ENCODE measurements at regions not wholly inside any gene's neighbourhood (a gene's known extent, or its start where the extent isn't known, plus 50 kb on each side); places are given as distances from the start of the nearest gene placed in this dataset.
"Not testable (repeated sequence)": the region's sequence is repeated elsewhere in the genome, so short reads cannot be mapped to it uniquely, and the experiment has no call there.

- DNase-seq (ENCODE audit: low read depth): not testable (repeated sequence)
These were observed 88.5 kb upstream of the RANBP6 start for GRCh38 chr9:6103911-6104310.

GRCh38 chr9:6102336-6102987 lies 87.0 kb upstream of the RANBP6 start:
- DNase-seq (ENCODE audit: low read depth): not testable (repeated sequence)

GRCh38 chr9:6101725-6102124 lies 86.3 kb upstream of the RANBP6 start:
- not testable (repeated sequence) for DNase-seq (ENCODE audit: low read depth)

GRCh38 chr9:6099346-6099745 lies 83.9 kb upstream of the RANBP6 start:
- DNase-seq (ENCODE audit: low read depth): not testable (repeated sequence)

GRCh38 chr9:6098431-6098830 lies 83.0 kb upstream of the RANBP6 start:
- no peak for DNase-seq (ENCODE audit: low read depth)

- no peak for DNase-seq (ENCODE audit: low read depth)
These were observed 81.4 kb upstream of the RANBP6 start for GRCh38 chr9:6096821-6097220.

- DNase-seq (ENCODE audit: low read depth): no peak
These were observed 75.1 kb upstream of the RANBP6 start for GRCh38 chr9:6090277-6091210.

GRCh38 chr9:6089300-6089699 lies 73.9 kb upstream of the RANBP6 start:
- no peak for DNase-seq (ENCODE audit: low read depth)

GRCh38 chr9:6086006-6086655 lies 70.7 kb upstream of the RANBP6 start:
- DNase-seq (ENCODE audit: low read depth): no peak

- DNase-seq (ENCODE audit: low read depth): peak; percentile 35
These were observed 64.8 kb upstream of the RANBP6 start for GRCh38 chr9:6080154-6080716.

GRCh38 chr9:6079386-6079785 lies 64.0 kb upstream of the RANBP6 start:
- no peak for DNase-seq (ENCODE audit: low read depth)

- DNase-seq (ENCODE audit: low read depth): no peak
These were observed 63.1 kb upstream of the RANBP6 start for GRCh38 chr9:6078382-6079105.

GRCh38 chr9:6076851-6077250 lies 61.4 kb upstream of the RANBP6 start:
- no peak for DNase-seq (ENCODE audit: low read depth)

GRCh38 chr9:6073731-6074130 lies 58.3 kb upstream of the RANBP6 start:
- DNase-seq (ENCODE audit: low read depth): no peak

GRCh38 chr9:6072865-6073264 lies 57.4 kb upstream of the RANBP6 start:
- DNase-seq (ENCODE audit: low read depth): no peak

- DNase-seq (ENCODE audit: low read depth): no peak
These were observed 57.0 kb upstream of the RANBP6 start for GRCh38 chr9:6072453-6072852.

GRCh38 chr9:6068983-6069382 lies 53.6 kb upstream of the RANBP6 start:
- DNase-seq (ENCODE audit: low read depth): no peak

GRCh38 chr9:6067426-6067825 lies 52.0 kb upstream of the RANBP6 start:
- DNase-seq (ENCODE audit: low read depth): no peak

All from activated T-cell treated with anti-CD3 and anti-CD28 coated beads for 1 hour (primary cell).